Adipocyte (in vitro differentiated cells): ENCODE measurements at regions not wholly inside any gene's neighbourhood (a gene's known extent, or its start where the extent isn't known, plus 50 kb on each side); places are given as distances from the start of the nearest gene placed in this dataset.

Experiments used
- DNase-seq: peaks from one replicate; pipeline ENCODE4 v3.0.0-alpha.2; 2015; ENCODE audit warnings: low read depth
- H3K27me3 ChIP-seq: replicated peaks from 2 replicates; pipeline ENCODE4 v1.7.0; 2013; ENCODE audit warnings: mild to moderate bottlenecking, low read length, moderate library complexity; ENCODE audit not compliant: control insufficient read depth, insufficient read depth
- H3K36me3 ChIP-seq: 2 replicates; pipeline ENCODE4 v1.7.0; 2013; ENCODE audit warnings: low read length, mild to moderate bottlenecking, moderate library complexity; ENCODE audit not compliant: control insufficient read depth, insufficient read depth, severe bottlenecking
- H3K4me1 ChIP-seq: 2 replicates; pipeline ENCODE4 v1.7.0; 2013; ENCODE audit warnings: mild to moderate bottlenecking, low read length, moderate library complexity; ENCODE audit not compliant: control insufficient read depth, insufficient read depth
- H3K4me3 ChIP-seq: 2 replicates; pipeline ENCODE4 v1.7.0; 2013; ENCODE audit warnings: mild to moderate bottlenecking, low read length, moderate library complexity
- H3K9ac ChIP-seq: 2 replicates; pipeline ENCODE4 v1.7.0; 2013; ENCODE audit warnings: mild to moderate bottlenecking, low read length, moderate library complexity
- H3K9me3 ChIP-seq: 2 replicates; pipeline ENCODE4 v1.7.0; 2013; ENCODE audit warnings: mild to moderate bottlenecking, low read length, moderate library complexity; ENCODE audit not compliant: control insufficient read depth

- no peak overlapping the region for H3K9ac ChIP-seq
- no peaks in the 10 kb centered on the region for H3K36me3 ChIP-seq
- DNase-seq, result no peak
- no peaks in the 10 kb centered on the region for H3K27me3 ChIP-seq
- H3K9me3 ChIP-seq, result no peaks in the 10 kb centered on the region
- no peak overlapping the region for H3K4me3 ChIP-seq
- no peaks in the 10 kb centered on the region for H3K4me1 ChIP-seq
These were observed 635.9 kb downstream of the CDH18 start for GRCh38 chr5:19352120-19352519.

- no peaks in the 10 kb centered on the region for H3K36me3 ChIP-seq
- no peaks in the 10 kb centered on the region for H3K4me1 ChIP-seq
- H3K9ac ChIP-seq, result no peak overlapping the region
- H3K27me3 ChIP-seq, result no peaks in the 10 kb centered on the region
- no peak for DNase-seq
- no peaks in the 10 kb centered on the region for H3K9me3 ChIP-seq
- H3K4me3 ChIP-seq, result no peak overlapping the region
These were observed 619.0 kb downstream of the CDH18 start for GRCh38 chr5:19369048-19369447.

GRCh38 chr5:19369561-19369960, 618.4 kb downstream of the CDH18 start:
- Histone ChIP-seq H3K36me3 (no peaks in the 10 kb centered on the region), H3K27me3 (no peaks in the 10 kb centered on the region), H3K4me3 (no peak overlapping the region), H3K4me1 (no peaks in the 10 kb centered on the region), H3K9ac (no peak overlapping the region), H3K9me3 (no peaks in the 10 kb centered on the region)
- no peak for DNase-seq

- no peak for DNase-seq
- Histone ChIP-seq H3K27me3 (no peaks in the 10 kb centered on the region), H3K9me3 (no peaks in the 10 kb centered on the region), H3K36me3 (no peaks in the 10 kb centered on the region), H3K4me1 (no peaks in the 10 kb centered on the region), H3K4me3 (no peak overlapping the region), H3K9ac (no peak overlapping the region)
These were observed 617.2 kb downstream of the CDH18 start for GRCh38 chr5:19370655-19371386.

GRCh38 chr5:19388391-19388790, 599.6 kb downstream of the CDH18 start:
- DNase-seq, result no peak
- no peaks in the 10 kb centered on the region for H3K4me1 ChIP-seq
- no peaks in the 10 kb centered on the region for H3K27me3 ChIP-seq
- H3K36me3 ChIP-seq, result no peaks in the 10 kb centered on the region
- H3K9ac ChIP-seq, result no peak overlapping the region
- no peak overlapping the region for H3K4me3 ChIP-seq
- H3K9me3 ChIP-seq, result no peaks in the 10 kb centered on the region

GRCh38 chr5:19401032-19401431, 587.0 kb downstream of the CDH18 start:
- Histone ChIP-seq H3K9me3 (peaks cover 3% of the 10 kb centered on the region), H3K36me3 (no peaks in the 10 kb centered on the region), H3K27me3 (no peaks in the 10 kb centered on the region), H3K4me1 (no peaks in the 10 kb centered on the region), H3K4me3 (no peak overlapping the region), H3K9ac (no peak overlapping the region)
- no peak for DNase-seq

- H3K4me3 ChIP-seq, result no peak overlapping the region
- DNase-seq, result no peak
- peaks cover 3% of the 10 kb centered on the region for H3K9me3 ChIP-seq
- H3K4me1 ChIP-seq, result no peaks in the 10 kb centered on the region
- H3K9ac ChIP-seq, result no peak overlapping the region
- no peaks in the 10 kb centered on the region for H3K36me3 ChIP-seq
- no peaks in the 10 kb centered on the region for H3K27me3 ChIP-seq
These were observed 581.2 kb downstream of the CDH18 start for GRCh38 chr5:19406576-19407365.

- H3K4me3 ChIP-seq, result no peak overlapping the region
- peaks cover 3% of the 10 kb centered on the region for H3K9me3 ChIP-seq
- H3K9ac ChIP-seq, result no peak overlapping the region
- no peaks in the 10 kb centered on the region for H3K27me3 ChIP-seq
- no peak for DNase-seq
- no peaks in the 10 kb centered on the region for H3K36me3 ChIP-seq
- no peaks in the 10 kb centered on the region for H3K4me1 ChIP-seq
These were observed 579.9 kb downstream of the CDH18 start for GRCh38 chr5:19408149-19408548.

- no peaks in the 10 kb centered on the region for H3K4me1 ChIP-seq
- H3K4me3 ChIP-seq, result no peak overlapping the region
- DNase-seq, result no peak
- no peaks in the 10 kb centered on the region for H3K36me3 ChIP-seq
- H3K27me3 ChIP-seq, result no peaks in the 10 kb centered on the region
- peaks cover 2% of the 10 kb centered on the region for H3K9me3 ChIP-seq
- H3K9ac ChIP-seq, result no peak overlapping the region
These were observed 576.1 kb downstream of the CDH18 start for GRCh38 chr5:19411936-19412335.
